ENCODE measurements at regions not wholly inside any gene's neighbourhood (a gene's known extent, or its start where the extent isn't known, plus 50 kb on each side); places are given as distances from the start of the nearest gene placed in this dataset.

- no peak for TF ChIP-seq CTCF (conservative IDR thresholded peaks at IDR 0.05; ENCODE audit: low read length)
- TF ChIP-seq EZH2phosphoT487 (IDR thresholded peaks at IDR 0.05; ENCODE audit: borderline replicate concordance, low read depth, low read length): no peak
- no peak overlapping the region for H2AFZ ChIP-seq (ENCODE audit: low read length)
- H4K20me1 ChIP-seq (ENCODE audit: insufficient read depth, low read length): no peaks in the 10 kb centered on the region
- CTCF ChIA-PET (ENCODE audit: unreplicated experiment): interaction anchor here (0.6 kb wide), 1 partner anchor 911 kb away, joined by 3 read pairs; no protein-coding TSS in a partner anchor
- H3K4me3 ChIP-seq (ENCODE audit: low read depth, low read length, poor library complexity, severe bottlenecking): no peak overlapping the region
- no peaks in the 10 kb centered on the region for H3K9me2 ChIP-seq (ENCODE audit: insufficient read depth, low read length)
- DNase-seq (ENCODE audit: low spot score): no peak
- H3K4me2 ChIP-seq (ENCODE audit: low read length): no peak overlapping the region
- no peaks in the 10 kb centered on the region for H3K79me2 ChIP-seq (ENCODE audit: insufficient read depth, low read depth, low read length)
- no peaks in the 10 kb centered on the region for H3K36me3 ChIP-seq (ENCODE audit: insufficient read depth, low read length)
- no peaks in the 10 kb centered on the region for H3K9me3 ChIP-seq (ENCODE audit: low read length)
- BruUV-seq (replicated peaks): no TSS peak
- intact Hi-C loops (cut with micrococcal nuclease; ENCODE audit: unreplicated experiment): no loop called here
- H3K27ac ChIP-seq (ENCODE audit: low read depth, low read length, poor library complexity, severe bottlenecking): no peak overlapping the region
- no peaks in the 10 kb centered on the region for H3K4me1 ChIP-seq (ENCODE audit: insufficient read depth, low read length, poor library complexity, severe bottlenecking)
- POLR2A ChIA-PET: interaction anchor here (0.5 kb wide), 2 partner anchors 119 to 407 kb away, joined by 3 to 4 read pairs; no protein-coding TSS in a partner anchor
Observed at GRCh38 chr20:54361475-54361874, 113.9 kb upstream of the DOK5 start.

DNA sequence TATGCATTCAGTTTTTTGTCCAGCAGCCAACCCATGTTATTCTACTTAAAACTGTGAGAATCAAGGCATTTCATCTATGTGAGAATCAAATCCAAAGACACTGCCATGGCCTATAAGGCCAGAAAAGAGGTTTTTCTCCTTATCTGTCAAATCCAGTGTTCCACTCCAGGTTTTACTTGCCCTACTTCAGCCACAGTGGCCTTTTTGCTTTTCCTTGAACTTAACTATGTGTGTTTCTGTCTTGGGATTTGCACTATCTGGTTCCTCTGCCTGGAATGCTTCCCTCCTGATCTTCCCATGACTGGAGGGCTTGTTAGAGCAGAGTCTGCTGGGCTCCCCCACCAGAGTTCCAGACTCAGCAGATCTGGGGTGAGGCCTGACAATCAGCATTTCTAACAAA is 113.1 kb upstream of the DOK5 start:
- H3K9me2 ChIP-seq (ENCODE audit: insufficient read depth, low read length): no peaks in the 10 kb centered on the region
- no peaks in the 10 kb centered on the region for H3K4me1 ChIP-seq (ENCODE audit: insufficient read depth, low read length, poor library complexity, severe bottlenecking)
- H3K9me3 ChIP-seq (ENCODE audit: low read length): no peaks in the 10 kb centered on the region
- H3K36me3 ChIP-seq (ENCODE audit: insufficient read depth, low read length): no peaks in the 10 kb centered on the region
- no peak overlapping the region for H3K4me2 ChIP-seq (ENCODE audit: low read length)
- H4K20me1 ChIP-seq (ENCODE audit: insufficient read depth, low read length): no peaks in the 10 kb centered on the region
- no peak for DNase-seq (ENCODE audit: low spot score)
- intact Hi-C loops (cut with micrococcal nuclease; ENCODE audit: unreplicated experiment): no loop called here
- H2AFZ ChIP-seq (ENCODE audit: low read length): no peak overlapping the region
- H3K79me2 ChIP-seq (ENCODE audit: insufficient read depth, low read depth, low read length): no peaks in the 10 kb centered on the region
- H3K27ac ChIP-seq (ENCODE audit: low read depth, low read length, poor library complexity, severe bottlenecking): no peak overlapping the region
- no TSS peak for BruUV-seq (replicated peaks)
- ChIA-PET POLR2A (no interaction called here), CTCF (ENCODE audit: unreplicated experiment) (no interaction called here)
- H3K4me3 ChIP-seq (ENCODE audit: low read depth, low read length, poor library complexity, severe bottlenecking): no peak overlapping the region
- TF ChIP-seq EZH2phosphoT487 (IDR thresholded peaks at IDR 0.05; ENCODE audit: borderline replicate concordance, low read depth, low read length): no peak
- TF ChIP-seq CTCF (conservative IDR thresholded peaks at IDR 0.05; ENCODE audit: low read length): no peak

DNA sequence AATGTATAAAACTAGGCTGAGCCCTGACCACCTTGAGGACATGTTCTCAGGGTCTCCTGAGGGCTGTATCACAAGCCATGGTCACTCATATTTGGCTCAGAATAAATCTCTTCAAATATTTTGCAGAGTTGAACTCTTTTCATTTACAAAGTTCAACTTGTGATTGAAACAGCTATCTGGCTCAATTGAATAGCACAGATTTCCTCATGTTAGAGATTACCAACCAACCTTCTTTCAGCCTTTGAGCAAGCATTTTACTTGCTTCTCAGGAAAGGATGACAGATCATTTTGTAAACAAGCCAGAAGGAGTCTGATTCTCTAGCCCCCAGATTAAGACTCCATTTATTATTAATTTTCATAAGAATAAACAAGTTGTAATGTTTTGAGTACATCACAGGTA is 111.0 kb upstream of the DOK5 start:
- intact Hi-C loops (cut with micrococcal nuclease; ENCODE audit: unreplicated experiment): no loop called here
- no peak overlapping the region for H3K4me3 ChIP-seq (ENCODE audit: low read depth, low read length, poor library complexity, severe bottlenecking)
- TF ChIP-seq CTCF (conservative IDR thresholded peaks at IDR 0.05; ENCODE audit: low read length) (no peak), EZH2phosphoT487 (IDR thresholded peaks at IDR 0.05; ENCODE audit: borderline replicate concordance, low read depth, low read length) (no peak)
- POLR2A ChIA-PET: no interaction called here
- H3K4me2 ChIP-seq (ENCODE audit: low read length): no peak overlapping the region
- DNase-seq (ENCODE audit: low spot score): no peak
- no peaks in the 10 kb centered on the region for H4K20me1 ChIP-seq (ENCODE audit: insufficient read depth, low read length)
- no peaks in the 10 kb centered on the region for H3K9me3 ChIP-seq (ENCODE audit: low read length)
- no peaks in the 10 kb centered on the region for H3K79me2 ChIP-seq (ENCODE audit: insufficient read depth, low read depth, low read length)
- CTCF ChIA-PET (ENCODE audit: unreplicated experiment): no interaction called here
- no peak overlapping the region for H2AFZ ChIP-seq (ENCODE audit: low read length)
- no TSS peak for BruUV-seq (replicated peaks)
- no peak overlapping the region for H3K27ac ChIP-seq (ENCODE audit: low read depth, low read length, poor library complexity, severe bottlenecking)
- H3K36me3 ChIP-seq (ENCODE audit: insufficient read depth, low read length): no peaks in the 10 kb centered on the region
- H3K4me1 ChIP-seq (ENCODE audit: insufficient read depth, low read length, poor library complexity, severe bottlenecking): no peaks in the 10 kb centered on the region
- no peaks in the 10 kb centered on the region for H3K9me2 ChIP-seq (ENCODE audit: insufficient read depth, low read length)

All from OCI-LY7 (cell line).